HepG2 (cell line): ENCODE measurements at regions not wholly inside any gene's neighbourhood (a gene's known extent, or its start where the extent isn't known, plus 50 kb on each side); places are given as distances from the start of the nearest gene placed in this dataset.

Experiments
- ATAD3A ChIP-seq: sonication (generic); formaldehyde crosslinking; IDR thresholded peaks from 2 replicates; pipeline ENCODE4 v1.4.0; 2020; ENCODE audit warnings: missing genetic modification reagents
- ETV6 ChIP-seq: sonication (generic); formaldehyde crosslinking; conservative IDR thresholded peaks from 2 replicates; pipeline ENCODE4 v1.4.0; 2020; ENCODE audit warnings: missing genetic modification reagents
- GABPA ChIP-seq, 2 experiments: IDR thresholded peaks; 2 replicates each; pipeline ENCODE4 v1.6.1; 2011 to 2016; ENCODE audit warnings: low read depth in 2 of 2, low read length in 1 of 2, missing biosample characterization in 1 of 2, missing genetic modification characterization in 1 of 2
- MEF2D ChIP-seq: sonication (generic); formaldehyde crosslinking; IDR thresholded peaks from 2 replicates; pipeline ENCODE4 v1.5.1; 2020; ENCODE audit warnings: mild to moderate bottlenecking, missing genetic modification reagents
- ZNF24 ChIP-seq: fragments of 450-650 bp; IDR thresholded peaks from 2 replicates; pipeline ENCODE4 v1.6.1; 2017; ENCODE audit warnings: antibody characterized with exemption, mild to moderate bottlenecking
- TF ChIP-seq, protein P1 (sequence below): sonication (generic); formaldehyde crosslinking; IDR thresholded peaks from 2 replicates; pipeline ENCODE4 v1.9.0; 2021; ENCODE audit warnings: mild to moderate bottlenecking, missing genetic modification reagents

- TF ChIP-seq MEF2D (CRISPR knock-in tag) (no peak), GABPA (IDR thresholded peaks at IDR 0.05; ENCODE audit: low read depth, low read length) (no peak), GABPA (CRISPR knock-in tag; IDR thresholded peaks at IDR 0.05; ENCODE audit: low read depth) (no peak), ETV6 (no peak), ATAD3A (no peak), ZNF24 (no peak)
- TF ChIP-seq, protein P1, sequence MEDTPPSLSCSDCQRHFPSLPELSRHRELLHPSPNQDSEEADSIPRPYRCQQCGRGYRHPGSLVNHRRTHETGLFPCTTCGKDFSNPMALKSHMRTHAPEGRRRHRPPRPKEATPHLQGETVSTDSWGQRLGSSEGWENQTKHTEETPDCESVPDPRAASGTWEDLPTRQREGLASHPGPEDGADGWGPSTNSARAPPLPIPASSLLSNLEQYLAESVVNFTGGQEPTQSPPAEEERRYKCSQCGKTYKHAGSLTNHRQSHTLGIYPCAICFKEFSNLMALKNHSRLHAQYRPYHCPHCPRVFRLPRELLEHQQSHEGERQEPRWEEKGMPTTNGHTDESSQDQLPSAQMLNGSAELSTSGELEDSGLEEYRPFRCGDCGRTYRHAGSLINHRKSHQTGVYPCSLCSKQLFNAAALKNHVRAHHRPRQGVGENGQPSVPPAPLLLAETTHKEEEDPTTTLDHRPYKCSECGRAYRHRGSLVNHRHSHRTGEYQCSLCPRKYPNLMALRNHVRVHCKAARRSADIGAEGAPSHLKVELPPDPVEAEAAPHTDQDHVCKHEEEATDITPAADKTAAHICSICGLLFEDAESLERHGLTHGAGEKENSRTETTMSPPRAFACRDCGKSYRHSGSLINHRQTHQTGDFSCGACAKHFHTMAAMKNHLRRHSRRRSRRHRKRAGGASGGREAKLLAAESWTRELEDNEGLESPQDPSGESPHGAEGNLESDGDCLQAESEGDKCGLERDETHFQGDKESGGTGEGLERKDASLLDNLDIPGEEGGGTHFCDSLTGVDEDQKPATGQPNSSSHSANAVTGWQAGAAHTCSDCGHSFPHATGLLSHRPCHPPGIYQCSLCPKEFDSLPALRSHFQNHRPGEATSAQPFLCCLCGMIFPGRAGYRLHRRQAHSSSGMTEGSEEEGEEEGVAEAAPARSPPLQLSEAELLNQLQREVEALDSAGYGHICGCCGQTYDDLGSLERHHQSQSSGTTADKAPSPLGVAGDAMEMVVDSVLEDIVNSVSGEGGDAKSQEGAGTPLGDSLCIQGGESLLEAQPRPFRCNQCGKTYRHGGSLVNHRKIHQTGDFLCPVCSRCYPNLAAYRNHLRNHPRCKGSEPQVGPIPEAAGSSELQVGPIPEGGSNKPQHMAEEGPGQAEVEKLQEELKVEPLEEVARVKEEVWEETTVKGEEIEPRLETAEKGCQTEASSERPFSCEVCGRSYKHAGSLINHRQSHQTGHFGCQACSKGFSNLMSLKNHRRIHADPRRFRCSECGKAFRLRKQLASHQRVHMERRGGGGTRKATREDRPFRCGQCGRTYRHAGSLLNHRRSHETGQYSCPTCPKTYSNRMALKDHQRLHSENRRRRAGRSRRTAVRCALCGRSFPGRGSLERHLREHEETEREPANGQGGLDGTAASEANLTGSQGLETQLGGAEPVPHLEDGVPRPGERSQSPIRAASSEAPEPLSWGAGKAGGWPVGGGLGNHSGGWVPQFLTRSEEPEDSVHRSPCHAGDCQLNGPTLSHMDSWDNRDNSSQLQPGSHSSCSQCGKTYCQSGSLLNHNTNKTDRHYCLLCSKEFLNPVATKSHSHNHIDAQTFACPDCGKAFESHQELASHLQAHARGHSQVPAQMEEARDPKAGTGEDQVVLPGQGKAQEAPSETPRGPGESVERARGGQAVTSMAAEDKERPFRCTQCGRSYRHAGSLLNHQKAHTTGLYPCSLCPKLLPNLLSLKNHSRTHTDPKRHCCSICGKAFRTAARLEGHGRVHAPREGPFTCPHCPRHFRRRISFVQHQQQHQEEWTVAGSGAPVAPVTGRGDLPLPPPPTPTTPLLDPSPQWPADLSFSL (CRISPR knock-in tag), result no peak
Measured at GRCh38 chr18:44178476-44178875, 502.2 kb upstream of the SETBP1 start.
